Lower leg skin (tissue), 4 donors: ENCODE measurements at regions not wholly inside any gene's neighbourhood (a gene's known extent, or its start where the extent isn't known, plus 50 kb on each side); places are given as distances from the start of the nearest gene placed in this dataset.

Source experiments
- DNase-seq, 2 donors: peaks; one replicate each; pipeline ENCODE4 v3.0.0-alpha.2; 2019; ENCODE audit warnings: low spot score in 2 of 2
- H3K4me3 ChIP-seq: fragments of 200-600 bp; sonication (generic); 2 replicates; pipeline ENCODE4 v1.5.1; 2017; ENCODE audit warnings: mild to moderate bottlenecking, low read depth; ENCODE audit not compliant: poor library complexity, severe bottlenecking
- CTCF ChIP-seq, 3 donors: fragments of 450-650 bp; IDR thresholded peaks; one replicate each; pipeline ENCODE4 v1.5.1; 2016; ENCODE audit warnings: antibody characterized with exemption in 3 of 3, mild to moderate bottlenecking in 3 of 3, moderate library complexity in 2 of 3
- POLR2A ChIP-seq, 2 donors: fragments of 450-650 bp; IDR thresholded peaks; one replicate each; pipeline ENCODE4 v1.6.1; 2016 to 2017; ENCODE audit warnings: antibody characterized with exemption in 2 of 2, mild to moderate bottlenecking in 1 of 2, moderate library complexity in 1 of 2
- WGBS, 2 donors: methylation state at CpG; one replicate each; pipeline ENCODE4 v1.1.5; 2018; 5-methylcytosine and 5-hydroxymethylcytosine counted together
- intact Hi-C: fragments of 100-400 bp; cut with DNase I; formaldehyde crosslinking; loops from one replicate; pipeline ENCODE4 v1.15.0; 2023; ENCODE audit warnings: low total_unique reads

DNA sequence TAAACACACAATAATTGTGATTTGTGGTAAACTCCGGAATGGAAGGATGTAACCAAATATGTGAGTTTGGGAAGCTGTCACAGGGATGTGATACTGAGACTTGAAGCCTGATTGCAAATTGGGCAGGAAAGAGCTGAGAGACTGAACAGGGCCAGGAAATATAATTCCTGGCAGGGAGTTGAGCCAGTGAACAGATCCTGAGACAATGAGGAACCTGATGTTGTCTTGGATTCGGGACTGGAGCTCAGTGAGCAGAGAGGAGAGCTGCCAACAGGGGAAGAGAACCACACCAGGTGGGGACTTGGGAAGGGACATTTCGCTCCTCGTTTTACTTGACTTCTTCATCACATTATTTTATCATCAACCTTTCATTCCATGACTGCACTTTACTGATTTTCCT is 386.0 kb downstream of the TLL1 start:
- no peak overlapping the region for H3K4me3 ChIP-seq
- DNase-seq, result no peak
- TF ChIP-seq POLR2A (IDR thresholded peaks at IDR 0.05) (no peak), CTCF (IDR thresholded peaks at IDR 0.05) (no peak)
- intact Hi-C loops, result no loop called here
- 69 to 74% methylated on average over 4 of the region's 4 CpGs for WGBS, 2 donors

- no peak for TF ChIP-seq POLR2A (IDR thresholded peaks at IDR 0.05)
- no peak for TF ChIP-seq CTCF (IDR thresholded peaks at IDR 0.05)
- H3K4me3 ChIP-seq, result no peak overlapping the region
- DNase-seq, result no peak
- WGBS, 2 donors, result 79 to 81% methylated on average over 21 of the region's 21 CpGs
- intact Hi-C loops, result no loop called here
These were observed 401.2 kb downstream of the TLL1 start for GRCh38 chr4:166274136-166274761.

DNA sequence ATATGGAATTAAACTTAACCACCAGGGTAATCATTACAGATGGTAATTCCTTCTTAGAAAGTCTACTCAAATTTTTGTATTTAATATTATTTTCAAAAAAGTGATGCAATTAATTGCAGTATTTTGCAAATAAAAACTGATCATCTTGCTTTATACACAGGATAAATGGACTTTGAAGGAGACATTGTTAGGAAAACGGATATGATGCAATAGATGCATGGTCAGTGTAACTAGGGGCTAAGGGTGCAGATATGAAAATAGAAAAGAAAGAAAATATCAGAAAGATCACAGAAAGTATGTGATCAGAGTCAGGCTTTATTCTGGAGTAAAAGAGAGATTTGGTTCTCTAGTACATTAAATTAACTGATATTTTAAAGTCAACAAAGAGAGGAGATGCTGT is 401.7 kb downstream of the TLL1 start:
- DNase-seq, result no peak
- WGBS, 2 donors, result 85 to 91% methylated on average over 1 of the region's 1 CpG
- no peak overlapping the region for H3K4me3 ChIP-seq
- no peak for TF ChIP-seq CTCF (IDR thresholded peaks at IDR 0.05)
- TF ChIP-seq POLR2A (IDR thresholded peaks at IDR 0.05), result no peak
- intact Hi-C loops, result no loop called here

- DNase-seq, result no peak
- 41 to 51% methylated on average over 1 of the region's 1 CpG for WGBS, 2 donors
- H3K4me3 ChIP-seq, result no peak overlapping the region
- TF ChIP-seq POLR2A (IDR thresholded peaks at IDR 0.05) (no peak), CTCF (IDR thresholded peaks at IDR 0.05) (no peak)
- intact Hi-C loops, result no loop called here
These were observed 404.4 kb downstream of the TLL1 start for GRCh38 chr4:166277401-166277800.

- 76 to 80% methylated on average over 1 of the region's 1 CpG for WGBS, 2 donors
- intact Hi-C loops, result no loop called here
These were observed 404.8 kb downstream of the TLL1 start for GRCh38 chr4:166277853-166278252.

More at GRCh38 chr4:166277853-166278252, 404.8 kb downstream of the TLL1 start:
- no peak for TF ChIP-seq CTCF (IDR thresholded peaks at IDR 0.05)
- TF ChIP-seq POLR2A (IDR thresholded peaks at IDR 0.05), result no peak
- DNase-seq, result no peak
- H3K4me3 ChIP-seq, result no peak overlapping the region
